ENCODE measurements at regions not wholly inside any gene's neighbourhood (a gene's known extent, or its start where the extent isn't known, plus 50 kb on each side); places are given as distances from the start of the nearest gene placed in this dataset.

GRCh38 chr2:234266952-234267351 is 216.4 kb downstream of the SPP2 start:
- Histone ChIP-seq H3K9me3 (ENCODE audit: insufficient read depth, low read depth, low read length) (no peaks in the 10 kb centered on the region), H3K79me2 (ENCODE audit: insufficient read depth, low read length) (no peaks in the 10 kb centered on the region), H3K9me2 (replicated peaks; ENCODE audit: low read depth, low read length) (no peaks in the 10 kb centered on the region), H2AFZ (ENCODE audit: low read length) (peak overlapping the region; percentile 32; the same call in 1 of the 2 replicates), H4K20me1 (ENCODE audit: insufficient read depth, low read length, poor library complexity, severe bottlenecking) (no peaks in the 10 kb centered on the region), H3K4me2 (ENCODE audit: low read depth, low read length, poor library complexity, severe bottlenecking) (no peak overlapping the region), H3K36me3 (ENCODE audit: insufficient read depth, low read length) (no peaks in the 10 kb centered on the region), H3K9ac (ENCODE audit: low read depth, low read length, poor library complexity, severe bottlenecking) (no peak overlapping the region), H3F3A (ENCODE audit: low read depth) (no peaks in the 10 kb centered on the region), H3K27me3 (ENCODE audit: insufficient read depth, low read length, poor library complexity, severe bottlenecking) (no peaks in the 10 kb centered on the region), H3K4me1 (ENCODE audit: insufficient read depth, low read length, poor library complexity, severe bottlenecking) (peaks cover 23% of the 10 kb centered on the region), H3K4me3 (ENCODE audit: low read length, poor library complexity, severe bottlenecking) (no peak overlapping the region)
- no peak for TF ChIP-seq EZH2phosphoT487 (IDR thresholded peaks at IDR 0.05; ENCODE audit: borderline replicate concordance)
- no peak for TF ChIP-seq CTCF (conservative IDR thresholded peaks at IDR 0.05; ENCODE audit: low read length)

GRCh38 chr2:234265206-234265605 is 214.7 kb downstream of the SPP2 start:
- H3K4me3 ChIP-seq (ENCODE audit: low read length, poor library complexity, severe bottlenecking) = no peak overlapping the region
- no peaks in the 10 kb centered on the region for H3K9me3 ChIP-seq (ENCODE audit: insufficient read depth, low read depth, low read length)
- H3K79me2 ChIP-seq (ENCODE audit: insufficient read depth, low read length) = no peaks in the 10 kb centered on the region
- no peaks in the 10 kb centered on the region for H3K9me2 ChIP-seq (replicated peaks; ENCODE audit: low read depth, low read length)
- no peak overlapping the region for H2AFZ ChIP-seq (ENCODE audit: low read length)
- no peak overlapping the region for H3K4me2 ChIP-seq (ENCODE audit: low read depth, low read length, poor library complexity, severe bottlenecking)
- TF ChIP-seq EZH2phosphoT487 (IDR thresholded peaks at IDR 0.05; ENCODE audit: borderline replicate concordance) (no peak), CTCF (conservative IDR thresholded peaks at IDR 0.05; ENCODE audit: low read length) (no peak)
- H3K36me3 ChIP-seq (ENCODE audit: insufficient read depth, low read length) = no peaks in the 10 kb centered on the region
- peaks cover 23% of the 10 kb centered on the region for H3K4me1 ChIP-seq (ENCODE audit: insufficient read depth, low read length, poor library complexity, severe bottlenecking)
- H4K20me1 ChIP-seq (ENCODE audit: insufficient read depth, low read length, poor library complexity, severe bottlenecking) = no peaks in the 10 kb centered on the region
- no peak overlapping the region for H3K9ac ChIP-seq (ENCODE audit: low read depth, low read length, poor library complexity, severe bottlenecking)
- H3K27me3 ChIP-seq (ENCODE audit: insufficient read depth, low read length, poor library complexity, severe bottlenecking) = no peaks in the 10 kb centered on the region
- H3F3A ChIP-seq (ENCODE audit: low read depth) = no peaks in the 10 kb centered on the region

- no peaks in the 10 kb centered on the region for H3K9me2 ChIP-seq (replicated peaks; ENCODE audit: low read depth, low read length)
- H3K4me1 ChIP-seq (ENCODE audit: insufficient read depth, low read length, poor library complexity, severe bottlenecking) = peaks cover under 1% of the 10 kb centered on the region
- H3K9me3 ChIP-seq (ENCODE audit: insufficient read depth, low read depth, low read length) = no peaks in the 10 kb centered on the region
- TF ChIP-seq EZH2phosphoT487 (IDR thresholded peaks at IDR 0.05; ENCODE audit: borderline replicate concordance) (no peak), CTCF (conservative IDR thresholded peaks at IDR 0.05; ENCODE audit: low read length) (no peak)
- no peak overlapping the region for H2AFZ ChIP-seq (ENCODE audit: low read length)
- no peaks in the 10 kb centered on the region for H4K20me1 ChIP-seq (ENCODE audit: insufficient read depth, low read length, poor library complexity, severe bottlenecking)
- no peaks in the 10 kb centered on the region for H3K36me3 ChIP-seq (ENCODE audit: insufficient read depth, low read length)
- no peaks in the 10 kb centered on the region for H3F3A ChIP-seq (ENCODE audit: low read depth)
- no peak overlapping the region for H3K4me2 ChIP-seq (ENCODE audit: low read depth, low read length, poor library complexity, severe bottlenecking)
- H3K4me3 ChIP-seq (ENCODE audit: low read length, poor library complexity, severe bottlenecking) = no peak overlapping the region
- no peaks in the 10 kb centered on the region for H3K79me2 ChIP-seq (ENCODE audit: insufficient read depth, low read length)
- H3K27me3 ChIP-seq (ENCODE audit: insufficient read depth, low read length, poor library complexity, severe bottlenecking) = no peaks in the 10 kb centered on the region
- H3K9ac ChIP-seq (ENCODE audit: low read depth, low read length, poor library complexity, severe bottlenecking) = no peak overlapping the region
These were observed 211.2 kb downstream of the SPP2 start for GRCh38 chr2:234261736-234262135.

Data from Loucy (cell line).